HepG2 (cell line): ENCODE measurements at regions not wholly inside any gene's neighbourhood (a gene's known extent, or its start where the extent isn't known, plus 50 kb on each side); places are given as distances from the start of the nearest gene placed in this dataset.

Source experiments
- FOXM1 ChIP-seq: sonication (generic); formaldehyde crosslinking; IDR thresholded peaks from 2 replicates; pipeline ENCODE4 v1.5.0; 2020; ENCODE audit warnings: missing genetic modification reagents
- JUND ChIP-seq: sonication (generic); formaldehyde crosslinking; IDR thresholded peaks from 2 replicates; pipeline ENCODE4 v1.8.0; 2022; ENCODE audit warnings: mild to moderate bottlenecking, missing genetic modification reagents
- MXI1 ChIP-seq: IDR thresholded peaks from 3 replicates; pipeline ENCODE4 v1.6.1; 2012; ENCODE audit warnings: low read depth, low read length, inconsistent platforms, borderline replicate concordance
- NFKB2 ChIP-seq: sonication (generic); formaldehyde crosslinking; IDR thresholded peaks from 2 replicates; pipeline ENCODE4 v1.4.0; 2020; ENCODE audit warnings: missing genetic modification reagents, borderline replicate concordance
- POLR2AphosphoS5 ChIP-seq: IDR thresholded peaks from 2 replicates; pipeline ENCODE4 v1.6.1; 2012; ENCODE audit warnings: low read depth, low read length
- TCF7L2 ChIP-seq: IDR thresholded peaks from 2 replicates; pipeline ENCODE4 v1.6.1; 2011; ENCODE audit warnings: mild to moderate bottlenecking, low read depth, low read length, moderate library complexity
- ZNF121 ChIP-seq: sonication (generic); formaldehyde crosslinking; IDR thresholded peaks from 2 replicates; pipeline ENCODE4 v1.5.0; 2020; ENCODE audit warnings: mild to moderate bottlenecking, missing genetic modification reagents
- ZNF354B ChIP-seq: sonication (generic); formaldehyde crosslinking; IDR thresholded peaks from 2 replicates; pipeline ENCODE4 v1.8.0; 2022; ENCODE audit warnings: mild to moderate bottlenecking, missing genetic modification reagents
- TF ChIP-seq, protein P1 (sequence below): sonication (generic); formaldehyde crosslinking; IDR thresholded peaks from 2 replicates; pipeline ENCODE4 v1.4.0; 2020; ENCODE audit warnings: low read depth, missing genetic modification reagents
- TF ChIP-seq, protein P2 (sequence below): sonication (generic); formaldehyde crosslinking; IDR thresholded peaks from 2 replicates; pipeline ENCODE4 v1.5.0; 2020; ENCODE audit warnings: mild to moderate bottlenecking, missing genetic modification reagents, moderate library complexity
- TF ChIP-seq, protein P3 (sequence below): sonication (generic); formaldehyde crosslinking; IDR thresholded peaks from 2 replicates; pipeline ENCODE4 v1.4.0; 2020; ENCODE audit warnings: missing genetic modification reagents
- TF ChIP-seq, protein P4 (sequence below), 2 experiments: IDR thresholded peaks; 2 replicates each; pipeline ENCODE4 v1.6.1; 2011 to 2012; ENCODE audit warnings: low read length in 2 of 2, borderline replicate concordance in 1 of 2, low read depth in 1 of 2, mild to moderate bottlenecking in 1 of 2, moderate library complexity in 1 of 2
- TF ChIP-seq, protein P5 (sequence below): sonication (generic); formaldehyde crosslinking; IDR thresholded peaks from 2 replicates; pipeline ENCODE4 v1.8.1; 2022; ENCODE audit warnings: mild to moderate bottlenecking, missing genetic modification reagents
- TF ChIP-seq, protein P6 (sequence below): sonication (generic); formaldehyde crosslinking; IDR thresholded peaks from 2 replicates; pipeline ENCODE4 v1.4.0; 2020; ENCODE audit warnings: missing genetic modification reagents

DNA sequence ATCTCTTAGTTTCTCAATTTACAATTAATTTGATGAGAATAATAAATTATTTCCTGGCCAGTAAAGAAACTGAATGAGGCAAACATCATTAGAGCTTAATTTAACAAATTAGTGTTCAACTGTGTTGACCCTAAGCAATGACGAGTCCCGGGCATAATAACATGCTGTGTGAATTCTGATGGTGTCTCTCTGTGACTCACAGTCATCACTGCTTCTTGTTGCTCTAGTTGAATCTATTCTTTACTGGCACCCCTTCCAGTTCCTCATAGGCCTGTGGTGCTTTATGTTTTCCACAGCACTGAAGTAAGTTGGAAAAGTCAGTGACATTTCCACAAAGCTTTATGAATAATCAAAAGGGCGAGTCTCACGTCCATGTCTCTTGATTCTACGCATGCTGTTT lies 57.7 kb upstream of the SLC7A11 start:
- no peak for TF ChIP-seq FOXM1 (CRISPR knock-in tag)
- TF ChIP-seq POLR2AphosphoS5 = no peak
- TF ChIP-seq ZNF354B (CRISPR knock-in tag) = no peak
- TF ChIP-seq TCF7L2 = no peak
- no peak for TF ChIP-seq JUND
- TF ChIP-seq MXI1 = no peak
- TF ChIP-seq, protein P1, sequence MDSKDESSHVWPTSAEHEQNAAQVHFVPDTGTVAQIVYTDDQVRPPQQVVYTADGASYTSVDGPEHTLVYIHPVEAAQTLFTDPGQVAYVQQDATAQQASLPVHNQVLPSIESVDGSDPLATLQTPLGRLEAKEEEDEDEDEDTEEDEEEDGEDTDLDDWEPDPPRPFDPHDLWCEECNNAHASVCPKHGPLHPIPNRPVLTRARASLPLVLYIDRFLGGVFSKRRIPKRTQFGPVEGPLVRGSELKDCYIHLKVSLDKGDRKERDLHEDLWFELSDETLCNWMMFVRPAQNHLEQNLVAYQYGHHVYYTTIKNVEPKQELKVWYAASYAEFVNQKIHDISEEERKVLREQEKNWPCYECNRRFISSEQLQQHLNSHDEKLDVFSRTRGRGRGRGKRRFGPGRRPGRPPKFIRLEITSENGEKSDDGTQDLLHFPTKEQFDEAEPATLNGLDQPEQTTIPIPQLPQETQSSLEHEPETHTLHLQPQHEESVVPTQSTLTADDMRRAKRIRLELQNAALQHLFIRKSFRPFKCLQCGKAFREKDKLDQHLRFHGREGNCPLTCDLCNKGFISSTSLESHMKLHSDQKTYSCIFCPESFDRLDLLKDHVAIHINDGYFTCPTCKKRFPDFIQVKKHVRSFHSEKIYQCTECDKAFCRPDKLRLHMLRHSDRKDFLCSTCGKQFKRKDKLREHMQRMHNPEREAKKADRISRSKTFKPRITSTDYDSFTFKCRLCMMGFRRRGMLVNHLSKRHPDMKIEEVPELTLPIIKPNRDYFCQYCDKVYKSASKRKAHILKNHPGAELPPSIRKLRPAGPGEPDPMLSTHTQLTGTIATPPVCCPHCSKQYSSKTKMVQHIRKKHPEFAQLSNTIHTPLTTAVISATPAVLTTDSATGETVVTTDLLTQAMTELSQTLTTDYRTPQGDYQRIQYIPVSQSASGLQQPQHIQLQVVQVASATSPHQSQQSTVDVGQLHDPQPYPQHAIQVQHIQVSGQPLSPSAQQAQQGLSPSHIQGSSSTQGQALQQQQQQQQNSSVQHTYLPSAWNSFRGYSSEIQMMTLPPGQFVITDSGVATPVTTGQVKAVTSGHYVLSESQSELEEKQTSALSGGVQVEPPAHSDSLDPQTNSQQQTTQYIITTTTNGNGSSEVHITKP = no peak
- TF ChIP-seq, protein P2, sequence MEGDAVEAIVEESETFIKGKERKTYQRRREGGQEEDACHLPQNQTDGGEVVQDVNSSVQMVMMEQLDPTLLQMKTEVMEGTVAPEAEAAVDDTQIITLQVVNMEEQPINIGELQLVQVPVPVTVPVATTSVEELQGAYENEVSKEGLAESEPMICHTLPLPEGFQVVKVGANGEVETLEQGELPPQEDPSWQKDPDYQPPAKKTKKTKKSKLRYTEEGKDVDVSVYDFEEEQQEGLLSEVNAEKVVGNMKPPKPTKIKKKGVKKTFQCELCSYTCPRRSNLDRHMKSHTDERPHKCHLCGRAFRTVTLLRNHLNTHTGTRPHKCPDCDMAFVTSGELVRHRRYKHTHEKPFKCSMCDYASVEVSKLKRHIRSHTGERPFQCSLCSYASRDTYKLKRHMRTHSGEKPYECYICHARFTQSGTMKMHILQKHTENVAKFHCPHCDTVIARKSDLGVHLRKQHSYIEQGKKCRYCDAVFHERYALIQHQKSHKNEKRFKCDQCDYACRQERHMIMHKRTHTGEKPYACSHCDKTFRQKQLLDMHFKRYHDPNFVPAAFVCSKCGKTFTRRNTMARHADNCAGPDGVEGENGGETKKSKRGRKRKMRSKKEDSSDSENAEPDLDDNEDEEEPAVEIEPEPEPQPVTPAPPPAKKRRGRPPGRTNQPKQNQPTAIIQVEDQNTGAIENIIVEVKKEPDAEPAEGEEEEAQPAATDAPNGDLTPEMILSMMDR (CRISPR knock-in tag) = no peak
- no peak for TF ChIP-seq NFKB2 (CRISPR knock-in tag)
- TF ChIP-seq, protein P3, sequence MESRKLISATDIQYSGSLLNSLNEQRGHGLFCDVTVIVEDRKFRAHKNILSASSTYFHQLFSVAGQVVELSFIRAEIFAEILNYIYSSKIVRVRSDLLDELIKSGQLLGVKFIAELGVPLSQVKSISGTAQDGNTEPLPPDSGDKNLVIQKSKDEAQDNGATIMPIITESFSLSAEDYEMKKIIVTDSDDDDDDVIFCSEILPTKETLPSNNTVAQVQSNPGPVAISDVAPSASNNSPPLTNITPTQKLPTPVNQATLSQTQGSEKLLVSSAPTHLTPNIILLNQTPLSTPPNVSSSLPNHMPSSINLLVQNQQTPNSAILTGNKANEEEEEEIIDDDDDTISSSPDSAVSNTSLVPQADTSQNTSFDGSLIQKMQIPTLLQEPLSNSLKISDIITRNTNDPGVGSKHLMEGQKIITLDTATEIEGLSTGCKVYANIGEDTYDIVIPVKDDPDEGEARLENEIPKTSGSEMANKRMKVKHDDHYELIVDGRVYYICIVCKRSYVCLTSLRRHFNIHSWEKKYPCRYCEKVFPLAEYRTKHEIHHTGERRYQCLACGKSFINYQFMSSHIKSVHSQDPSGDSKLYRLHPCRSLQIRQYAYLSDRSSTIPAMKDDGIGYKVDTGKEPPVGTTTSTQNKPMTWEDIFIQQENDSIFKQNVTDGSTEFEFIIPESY = no peak
- TF ChIP-seq, protein P4, sequence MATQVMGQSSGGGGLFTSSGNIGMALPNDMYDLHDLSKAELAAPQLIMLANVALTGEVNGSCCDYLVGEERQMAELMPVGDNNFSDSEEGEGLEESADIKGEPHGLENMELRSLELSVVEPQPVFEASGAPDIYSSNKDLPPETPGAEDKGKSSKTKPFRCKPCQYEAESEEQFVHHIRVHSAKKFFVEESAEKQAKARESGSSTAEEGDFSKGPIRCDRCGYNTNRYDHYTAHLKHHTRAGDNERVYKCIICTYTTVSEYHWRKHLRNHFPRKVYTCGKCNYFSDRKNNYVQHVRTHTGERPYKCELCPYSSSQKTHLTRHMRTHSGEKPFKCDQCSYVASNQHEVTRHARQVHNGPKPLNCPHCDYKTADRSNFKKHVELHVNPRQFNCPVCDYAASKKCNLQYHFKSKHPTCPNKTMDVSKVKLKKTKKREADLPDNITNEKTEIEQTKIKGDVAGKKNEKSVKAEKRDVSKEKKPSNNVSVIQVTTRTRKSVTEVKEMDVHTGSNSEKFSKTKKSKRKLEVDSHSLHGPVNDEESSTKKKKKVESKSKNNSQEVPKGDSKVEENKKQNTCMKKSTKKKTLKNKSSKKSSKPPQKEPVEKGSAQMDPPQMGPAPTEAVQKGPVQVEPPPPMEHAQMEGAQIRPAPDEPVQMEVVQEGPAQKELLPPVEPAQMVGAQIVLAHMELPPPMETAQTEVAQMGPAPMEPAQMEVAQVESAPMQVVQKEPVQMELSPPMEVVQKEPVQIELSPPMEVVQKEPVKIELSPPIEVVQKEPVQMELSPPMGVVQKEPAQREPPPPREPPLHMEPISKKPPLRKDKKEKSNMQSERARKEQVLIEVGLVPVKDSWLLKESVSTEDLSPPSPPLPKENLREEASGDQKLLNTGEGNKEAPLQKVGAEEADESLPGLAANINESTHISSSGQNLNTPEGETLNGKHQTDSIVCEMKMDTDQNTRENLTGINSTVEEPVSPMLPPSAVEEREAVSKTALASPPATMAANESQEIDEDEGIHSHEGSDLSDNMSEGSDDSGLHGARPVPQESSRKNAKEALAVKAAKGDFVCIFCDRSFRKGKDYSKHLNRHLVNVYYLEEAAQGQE (IDR thresholded peaks at IDR 0.05; ENCODE audit: borderline replicate concordance in 1 of 2, low read depth in 1 of 2, low read length in 2 of 2) = no peak
- TF ChIP-seq, protein P5, sequence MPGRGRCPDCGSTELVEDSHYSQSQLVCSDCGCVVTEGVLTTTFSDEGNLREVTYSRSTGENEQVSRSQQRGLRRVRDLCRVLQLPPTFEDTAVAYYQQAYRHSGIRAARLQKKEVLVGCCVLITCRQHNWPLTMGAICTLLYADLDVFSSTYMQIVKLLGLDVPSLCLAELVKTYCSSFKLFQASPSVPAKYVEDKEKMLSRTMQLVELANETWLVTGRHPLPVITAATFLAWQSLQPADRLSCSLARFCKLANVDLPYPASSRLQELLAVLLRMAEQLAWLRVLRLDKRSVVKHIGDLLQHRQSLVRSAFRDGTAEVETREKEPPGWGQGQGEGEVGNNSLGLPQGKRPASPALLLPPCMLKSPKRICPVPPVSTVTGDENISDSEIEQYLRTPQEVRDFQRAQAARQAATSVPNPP (CRISPR knock-in tag) = no peak
- TF ChIP-seq, protein P6, sequence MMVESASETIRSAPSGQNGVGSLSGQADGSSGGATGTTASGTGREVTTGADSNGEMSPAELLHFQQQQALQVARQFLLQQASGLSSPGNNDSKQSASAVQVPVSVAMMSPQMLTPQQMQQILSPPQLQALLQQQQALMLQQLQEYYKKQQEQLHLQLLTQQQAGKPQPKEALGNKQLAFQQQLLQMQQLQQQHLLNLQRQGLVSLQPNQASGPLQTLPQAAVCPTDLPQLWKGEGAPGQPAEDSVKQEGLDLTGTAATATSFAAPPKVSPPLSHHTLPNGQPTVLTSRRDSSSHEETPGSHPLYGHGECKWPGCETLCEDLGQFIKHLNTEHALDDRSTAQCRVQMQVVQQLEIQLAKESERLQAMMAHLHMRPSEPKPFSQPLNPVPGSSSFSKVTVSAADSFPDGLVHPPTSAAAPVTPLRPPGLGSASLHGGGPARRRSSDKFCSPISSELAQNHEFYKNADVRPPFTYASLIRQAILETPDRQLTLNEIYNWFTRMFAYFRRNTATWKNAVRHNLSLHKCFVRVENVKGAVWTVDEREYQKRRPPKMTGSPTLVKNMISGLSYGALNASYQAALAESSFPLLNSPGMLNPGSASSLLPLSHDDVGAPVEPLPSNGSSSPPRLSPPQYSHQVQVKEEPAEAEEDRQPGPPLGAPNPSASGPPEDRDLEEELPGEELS (CRISPR knock-in tag) = no peak
- no peak for TF ChIP-seq ZNF121 (CRISPR knock-in tag)
